GM12892 (cell line): ENCODE measurements at regions not wholly inside any gene's neighbourhood (a gene's known extent, or its start where the extent isn't known, plus 50 kb on each side); places are given as distances from the start of the nearest gene placed in this dataset.

Experiments
- POLR2A ChIP-seq: IDR thresholded peaks from 2 replicates; pipeline ENCODE4 v1.6.1; 2011; ENCODE audit warnings: low read depth, low read length, control low read depth
- TAF1 ChIP-seq: IDR thresholded peaks from 2 replicates; pipeline ENCODE4 v1.6.1; 2011; ENCODE audit warnings: low read depth, mild to moderate bottlenecking, control low read depth, low read length, borderline replicate concordance

DNA sequence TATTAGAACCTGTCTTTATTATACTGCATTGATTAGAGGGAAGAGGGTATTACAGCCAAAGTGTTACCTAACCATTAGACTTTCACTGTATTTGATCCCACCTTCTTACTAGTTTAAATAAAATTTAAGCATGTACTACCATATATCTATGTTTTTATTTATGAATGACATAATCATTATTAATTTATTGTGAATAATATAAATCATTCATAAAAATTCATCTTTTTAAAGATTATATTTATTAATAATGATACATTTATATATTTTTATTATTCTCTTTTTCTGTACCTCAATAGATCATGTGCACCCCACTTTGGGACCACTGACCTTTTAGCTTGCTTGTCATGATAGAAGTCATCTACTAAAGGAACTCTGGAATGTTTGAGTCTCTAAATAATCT is 223.5 kb upstream of the MARCKS start:
- TF ChIP-seq POLR2A (no peak), TAF1 (no peak)
